CD8-positive, alpha-beta memory T cell (primary cell): ENCODE measurements at regions not wholly inside any gene's neighbourhood (a gene's known extent, or its start where the extent isn't known, plus 50 kb on each side); places are given as distances from the start of the nearest gene placed in this dataset.
A peak's percentile ranks its signal among the peaks of the same experiment; 100 is the strongest.

Source experiments
- CTCF ChIA-PET: fragments of 350-600 bp; sonication (Branson Sonifier 250); formaldehyde crosslinking; loops from one replicate; lab custom pipeline; 2021; ENCODE audit warnings: antibody characterized with exemption; lab: Charles Lee
- POLR2A ChIA-PET: fragments of 350-600 bp; sonication (Branson Sonifier 250); formaldehyde crosslinking; loops from one replicate; lab custom pipeline; 2021; ENCODE audit warnings: antibody characterized with exemption; lab: Charles Lee
- DNase-seq, 5 donors: peaks; one replicate each; pipeline versions ENCODE4 v3.0.0 to v3.0.0-alpha.2; 2020 to 2022; ENCODE audit warnings: mixed read lengths in 1 of 5
- H3K27ac ChIP-seq: one replicate; pipeline ENCODE4 v1.7.0; 2013; ENCODE audit warnings: low read depth, mild to moderate bottlenecking, low read length, moderate library complexity
- H3K27me3 ChIP-seq: 2 replicates; pipeline ENCODE4 v1.7.0; 2013; ENCODE audit warnings: low read length, mild to moderate bottlenecking; ENCODE audit not compliant: insufficient read depth, poor library complexity, severe bottlenecking
- H3K36me3 ChIP-seq: 2 replicates; pipeline ENCODE4 v1.7.0; 2013; ENCODE audit warnings: mild to moderate bottlenecking, low read length, moderate library complexity; ENCODE audit not compliant: insufficient read depth
- H3K4me1 ChIP-seq: 2 replicates; pipeline ENCODE4 v1.7.0; 2013; ENCODE audit warnings: mild to moderate bottlenecking, low read length, moderate library complexity; ENCODE audit not compliant: insufficient read depth
- H3K4me3 ChIP-seq: 2 replicates; pipeline ENCODE4 v1.7.0; 2013; ENCODE audit warnings: mild to moderate bottlenecking, low read length
- H3K9me3 ChIP-seq: 2 replicates; pipeline ENCODE4 v1.7.0; 2013; ENCODE audit warnings: mild to moderate bottlenecking, low read length
- H3K27ac Mint-ChIP-seq, 8 donors: one replicate each; pipeline ENCODE4 v1.8.0; 2020 to 2021; ENCODE audit warnings: mixed read lengths in 8 of 8, mild to moderate bottlenecking in 6 of 8, inconsistent platforms in 3 of 8, moderate library complexity in 3 of 8
- H3K27me3 Mint-ChIP-seq, 2 donors: one replicate each; pipeline ENCODE4 v1.8.0; 2020 to 2021; ENCODE audit warnings: mixed read lengths in 2 of 2, mild to moderate bottlenecking in 1 of 2, moderate library complexity in 1 of 2
- H3K36me3 Mint-ChIP-seq, 3 donors: one replicate each; pipeline ENCODE4 v1.8.0; 2020 to 2021; ENCODE audit warnings: mixed read lengths in 3 of 3, inconsistent platforms in 1 of 3, mild to moderate bottlenecking in 1 of 3
- H3K4me1 Mint-ChIP-seq, 3 donors: one replicate each; pipeline ENCODE4 v1.8.0; 2020 to 2021; ENCODE audit warnings: mixed read lengths in 3 of 3, inconsistent platforms in 1 of 3, mild to moderate bottlenecking in 1 of 3
- H3K4me3 Mint-ChIP-seq, 7 donors: one replicate each; pipeline ENCODE4 v1.8.0; 2020 to 2021; ENCODE audit warnings: mixed read lengths in 7 of 7, mild to moderate bottlenecking in 6 of 7, moderate library complexity in 4 of 7, inconsistent platforms in 2 of 7
- H3K9me3 Mint-ChIP-seq, 5 donors: one replicate each; pipeline ENCODE4 v1.8.0; 2020 to 2022; ENCODE audit warnings: mixed read lengths in 5 of 5, mild to moderate bottlenecking in 3 of 5, moderate library complexity in 2 of 5, inconsistent platforms in 1 of 5

DNA sequence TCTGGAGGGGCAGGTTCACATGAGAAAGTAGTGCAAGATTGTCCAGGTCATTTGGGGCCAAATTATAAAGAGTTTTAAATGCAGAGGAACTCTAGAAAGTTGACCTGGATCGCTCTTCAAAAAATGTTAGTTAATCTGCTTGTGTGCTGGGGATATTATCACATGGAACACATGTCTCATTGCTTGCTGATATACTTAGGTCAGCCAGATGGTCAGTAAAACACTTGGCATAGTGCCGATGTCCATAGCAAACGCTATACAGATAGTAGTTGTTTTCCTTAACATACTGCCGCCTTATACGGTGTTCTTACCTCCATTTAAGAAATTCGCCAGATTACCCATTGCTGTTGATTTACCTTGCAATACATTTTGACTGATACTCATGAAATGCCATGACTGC lies 103.4 kb upstream of the CWC22 start:
- Mint-ChIP-seq H3K9me3 (no peaks in the 10 kb centered on the region), H3K4me3 (no peak overlapping the region), H3K36me3 (no peaks in the 10 kb centered on the region), H3K27ac (no peak overlapping the region), H3K4me1 (no peaks in the 10 kb centered on the region), H3K27me3 (peaks cover 8 to 37% of the 10 kb centered on the region in 2 donors)
- CTCF ChIA-PET, result no interaction called here
- Histone ChIP-seq H3K27ac (no peak overlapping the region), H3K27me3 (no peaks in the 10 kb centered on the region), H3K4me1 (no peaks in the 10 kb centered on the region), H3K36me3 (no peaks in the 10 kb centered on the region), H3K9me3 (no peaks in the 10 kb centered on the region), H3K4me3 (no peak overlapping the region)
- POLR2A ChIA-PET, result no interaction called here
- no peak for DNase-seq

- H3K36me3 Mint-ChIP-seq, result no peaks in the 10 kb centered on the region
- no peak overlapping the region for H3K27ac Mint-ChIP-seq
- CTCF ChIA-PET, result no interaction called here
- no peaks in the 10 kb centered on the region for H3K27me3 ChIP-seq
- no peaks in the 10 kb centered on the region for H3K9me3 ChIP-seq
- H3K4me3 Mint-ChIP-seq, result no peak overlapping the region
- H3K27me3 Mint-ChIP-seq, result peaks cover 6 to 22% of the 10 kb centered on the region in 2 donors
- POLR2A ChIA-PET, result no interaction called here
- H3K36me3 ChIP-seq, result no peaks in the 10 kb centered on the region
- H3K9me3 Mint-ChIP-seq, result no peaks in the 10 kb centered on the region
- H3K4me3 ChIP-seq, result no peak overlapping the region
- H3K4me1 Mint-ChIP-seq, result no peaks in the 10 kb centered on the region
- no peaks in the 10 kb centered on the region for H3K4me1 ChIP-seq
- no peak overlapping the region for H3K27ac ChIP-seq
- no peak for DNase-seq
Observed at GRCh38 chr2:180101846-180102245, 94.7 kb upstream of the CWC22 start.

- no peak overlapping the region for H3K27ac Mint-ChIP-seq
- ChIA-PET CTCF (no interaction called here), POLR2A (no interaction called here)
- H3K27ac ChIP-seq, result no peak overlapping the region
- no peaks in the 10 kb centered on the region for H3K9me3 Mint-ChIP-seq
- no peaks in the 10 kb centered on the region for H3K4me1 Mint-ChIP-seq
- H3K27me3 ChIP-seq, result no peaks in the 10 kb centered on the region
- no peaks in the 10 kb centered on the region for H3K9me3 ChIP-seq
- H3K27me3 Mint-ChIP-seq, result peaks cover 4 to 15% of the 10 kb centered on the region in 2 donors
- H3K36me3 ChIP-seq, result no peaks in the 10 kb centered on the region
- no peak overlapping the region for H3K4me3 Mint-ChIP-seq
- H3K36me3 Mint-ChIP-seq, result no peaks in the 10 kb centered on the region
- H3K4me3 ChIP-seq, result no peak overlapping the region
- no peak for DNase-seq
- H3K4me1 ChIP-seq, result no peaks in the 10 kb centered on the region
Observed at GRCh38 chr2:180099308-180099707, 92.2 kb upstream of the CWC22 start.

GRCh38 chr2:180085144-180085543 lies 78.0 kb upstream of the CWC22 start:
- Histone ChIP-seq H3K4me3 (no peak overlapping the region), H3K36me3 (no peaks in the 10 kb centered on the region), H3K4me1 (no peaks in the 10 kb centered on the region), H3K27me3 (no peaks in the 10 kb centered on the region), H3K9me3 (no peaks in the 10 kb centered on the region), H3K27ac (no peak overlapping the region)
- peaks cover 9 to 16% (median 13%) of the 10 kb centered on the region in 5 donors for H3K9me3 Mint-ChIP-seq
- peaks cover 6 to 42% of the 10 kb centered on the region in 2 donors for H3K27me3 Mint-ChIP-seq
- no peaks in the 10 kb centered on the region for H3K4me1 Mint-ChIP-seq
- CTCF ChIA-PET, result no interaction called here
- H3K36me3 Mint-ChIP-seq, result no peaks in the 10 kb centered on the region
- no peak overlapping the region for H3K4me3 Mint-ChIP-seq
- H3K27ac Mint-ChIP-seq, result no peak overlapping the region
- POLR2A ChIA-PET, result no interaction called here
- no peak for DNase-seq

DNA sequence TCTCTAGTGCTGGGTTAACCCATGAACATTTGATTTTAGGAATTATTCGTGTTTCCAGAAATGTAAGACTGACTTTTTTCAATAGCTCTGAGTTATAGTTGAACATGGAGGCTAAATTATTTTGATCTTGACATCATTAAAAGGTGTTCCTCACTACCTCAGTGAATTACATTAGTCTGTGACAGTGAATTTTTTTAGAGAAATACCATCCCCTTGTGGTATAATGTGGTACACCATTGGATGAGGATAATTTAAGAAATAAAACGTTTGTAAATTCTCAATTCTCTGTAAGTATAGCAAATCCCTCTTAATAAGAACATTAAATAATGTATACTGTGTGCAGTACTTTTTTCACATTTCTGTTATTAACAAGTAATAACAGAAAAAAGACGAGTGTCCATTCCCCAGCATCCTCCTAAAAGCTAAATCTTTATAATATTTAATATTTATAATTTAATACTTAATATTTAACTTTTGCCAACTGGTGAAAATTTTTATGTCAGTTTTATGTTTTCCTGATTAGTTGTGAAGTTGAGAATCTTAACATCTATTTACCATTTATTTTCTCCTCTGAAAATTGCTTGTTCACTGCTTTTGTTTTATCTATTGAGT lies 70.3 kb upstream of the CWC22 start:
- no peaks in the 10 kb centered on the region for H3K36me3 Mint-ChIP-seq
- no peaks in the 10 kb centered on the region for H3K36me3 ChIP-seq
- H3K27ac Mint-ChIP-seq, result no peak overlapping the region
- H3K9me3 ChIP-seq, result no peaks in the 10 kb centered on the region
- no peaks in the 10 kb centered on the region for H3K27me3 ChIP-seq
- no peak for DNase-seq
- H3K4me1 ChIP-seq, result no peaks in the 10 kb centered on the region
- no peak overlapping the region for H3K27ac ChIP-seq
- H3K9me3 Mint-ChIP-seq, result peaks cover 5 to 16% (median 9%) of the 10 kb centered on the region in 5 donors
- no peak overlapping the region for H3K4me3 Mint-ChIP-seq
- H3K4me3 ChIP-seq, result no peak overlapping the region
- ChIA-PET POLR2A (no interaction called here), CTCF (no interaction called here)
- H3K27me3 Mint-ChIP-seq, result peaks cover 9 to 16% of the 10 kb centered on the region in 2 donors
- no peaks in the 10 kb centered on the region for H3K4me1 Mint-ChIP-seq

- Histone ChIP-seq H3K4me1 (no peaks in the 10 kb centered on the region), H3K9me3 (no peaks in the 10 kb centered on the region), H3K27ac (no peak overlapping the region), H3K4me3 (no peak overlapping the region), H3K36me3 (no peaks in the 10 kb centered on the region), H3K27me3 (no peaks in the 10 kb centered on the region)
- H3K4me3 Mint-ChIP-seq, result no peak overlapping the region
- ChIA-PET POLR2A (no interaction called here), CTCF (no interaction called here)
- H3K36me3 Mint-ChIP-seq, result no peaks in the 10 kb centered on the region
- DNase-seq, result no peak
- H3K27ac Mint-ChIP-seq, result no peak overlapping the region
- H3K9me3 Mint-ChIP-seq, result peaks cover 0 to 5% (median 2%) of the 10 kb centered on the region in 5 donors
- H3K4me1 Mint-ChIP-seq, result no peaks in the 10 kb centered on the region
- peaks cover 3 to 12% of the 10 kb centered on the region in 2 donors for H3K27me3 Mint-ChIP-seq
Observed at GRCh38 chr2:180075870-180076269, 68.8 kb upstream of the CWC22 start.

- Mint-ChIP-seq H3K4me1 (no peaks in the 10 kb centered on the region), H3K36me3 (no peaks in the 10 kb centered on the region), H3K27ac (no peak overlapping the region), H3K27me3 (peaks cover 0 to 5% of the 10 kb centered on the region in 2 donors), H3K9me3 (peaks cover 0 to 10% (median 10%) of the 10 kb centered on the region in 5 donors), H3K4me3 (no peak overlapping the region)
- Histone ChIP-seq H3K4me1 (no peaks in the 10 kb centered on the region), H3K27me3 (no peaks in the 10 kb centered on the region), H3K36me3 (no peaks in the 10 kb centered on the region), H3K4me3 (no peak overlapping the region), H3K9me3 (no peaks in the 10 kb centered on the region), H3K27ac (no peak overlapping the region)
- DNase-seq, result no peak
- CTCF ChIA-PET, result no interaction called here
- POLR2A ChIA-PET, result no interaction called here
Observed at GRCh38 chr2:180071797-180072196, 64.7 kb upstream of the CWC22 start.

- no peaks in the 10 kb centered on the region for H3K36me3 Mint-ChIP-seq
- peaks cover 0 to 5% of the 10 kb centered on the region in 2 donors for H3K27me3 Mint-ChIP-seq
- no peaks in the 10 kb centered on the region for H3K27me3 ChIP-seq
- no peaks in the 10 kb centered on the region for H3K4me1 Mint-ChIP-seq
- H3K36me3 ChIP-seq, result no peaks in the 10 kb centered on the region
- DNase-seq, result no peak
- H3K27ac ChIP-seq, result no peak overlapping the region
- no peaks in the 10 kb centered on the region for H3K9me3 Mint-ChIP-seq
- H3K4me3 Mint-ChIP-seq, result no peak overlapping the region
- no peaks in the 10 kb centered on the region for H3K9me3 ChIP-seq
- no peak overlapping the region for H3K4me3 ChIP-seq
- POLR2A ChIA-PET, result no interaction called here
- CTCF ChIA-PET, result no interaction called here
- no peaks in the 10 kb centered on the region for H3K4me1 ChIP-seq
- peak overlapping the region in 1 of 8 donors; percentile 15 for H3K27ac Mint-ChIP-seq
Observed at GRCh38 chr2:180063494-180064092, 56.5 kb upstream of the CWC22 start.
